OCI-LY3 (cell line): ENCODE measurements at regions not wholly inside any gene's neighbourhood (a gene's known extent, or its start where the extent isn't known, plus 50 kb on each side); places are given as distances from the start of the nearest gene placed in this dataset.

Experiments
- CTCF ChIP-seq: fragments of 200-600, 300-600 bp; sonication (generic); IDR thresholded peaks from 2 replicates; pipeline ENCODE4 v1.5.1; 2014; ENCODE audit warnings: antibody characterized with exemption, low read length, low read depth
- EZH2phosphoT487 ChIP-seq: fragments of 200-600 bp; shearing (Covaris generic); IDR thresholded peaks from 2 replicates; pipeline ENCODE4 v1.6.1; 2018; ENCODE audit warnings: antibody characterized with exemption, mixed run types, low read depth

GRCh38 chr2:160651416-160652200 lies 158.0 kb upstream of the RBMS1 start:
- no peak for TF ChIP-seq CTCF
- no peak for TF ChIP-seq EZH2phosphoT487
